GM20000 (cell line): ENCODE measurements at regions not wholly inside any gene's neighbourhood (a gene's known extent, or its start where the extent isn't known, plus 50 kb on each side); places are given as distances from the start of the nearest gene placed in this dataset.

ENCODE experiments used
- DNase-seq: peaks from one replicate; pipeline ENCODE4 v3.0.0; 2012; ENCODE audit warnings: low spot score
- TF ChIP-seq, protein P1 (sequence below): IDR thresholded peaks from 2 replicates; pipeline ENCODE4 v1.5.1; 2012; ENCODE audit warnings: mild to moderate bottlenecking, control low read depth; ENCODE audit errors: extremely low read depth, missing control alignments

- DNase-seq: no peak
- TF ChIP-seq, protein P1, sequence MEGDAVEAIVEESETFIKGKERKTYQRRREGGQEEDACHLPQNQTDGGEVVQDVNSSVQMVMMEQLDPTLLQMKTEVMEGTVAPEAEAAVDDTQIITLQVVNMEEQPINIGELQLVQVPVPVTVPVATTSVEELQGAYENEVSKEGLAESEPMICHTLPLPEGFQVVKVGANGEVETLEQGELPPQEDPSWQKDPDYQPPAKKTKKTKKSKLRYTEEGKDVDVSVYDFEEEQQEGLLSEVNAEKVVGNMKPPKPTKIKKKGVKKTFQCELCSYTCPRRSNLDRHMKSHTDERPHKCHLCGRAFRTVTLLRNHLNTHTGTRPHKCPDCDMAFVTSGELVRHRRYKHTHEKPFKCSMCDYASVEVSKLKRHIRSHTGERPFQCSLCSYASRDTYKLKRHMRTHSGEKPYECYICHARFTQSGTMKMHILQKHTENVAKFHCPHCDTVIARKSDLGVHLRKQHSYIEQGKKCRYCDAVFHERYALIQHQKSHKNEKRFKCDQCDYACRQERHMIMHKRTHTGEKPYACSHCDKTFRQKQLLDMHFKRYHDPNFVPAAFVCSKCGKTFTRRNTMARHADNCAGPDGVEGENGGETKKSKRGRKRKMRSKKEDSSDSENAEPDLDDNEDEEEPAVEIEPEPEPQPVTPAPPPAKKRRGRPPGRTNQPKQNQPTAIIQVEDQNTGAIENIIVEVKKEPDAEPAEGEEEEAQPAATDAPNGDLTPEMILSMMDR: no peak
Measured at GRCh38 chr7:115363916-115364315, 442.0 kb downstream of the MDFIC start.

DNA sequence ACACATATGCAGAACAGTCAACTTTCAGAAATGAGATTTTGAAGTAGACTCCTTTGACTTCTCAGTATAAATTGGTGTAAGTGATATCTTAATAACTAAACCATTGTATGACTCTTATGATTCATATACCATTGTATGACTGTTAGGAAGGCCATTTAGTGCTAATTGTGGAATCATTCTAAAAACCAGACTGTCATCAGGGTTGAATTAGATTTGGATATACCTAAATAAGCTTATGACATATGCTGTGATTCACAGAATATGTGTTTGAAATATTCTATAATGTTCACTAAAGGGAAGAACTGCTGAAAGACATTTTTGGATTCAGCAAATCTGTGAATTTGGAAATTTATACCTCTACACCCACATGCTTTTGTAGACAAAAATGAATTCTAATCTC lies 438.1 kb downstream of the MDFIC start:
- DNase-seq: no peak
- TF ChIP-seq, protein P1: no peak

DNA sequence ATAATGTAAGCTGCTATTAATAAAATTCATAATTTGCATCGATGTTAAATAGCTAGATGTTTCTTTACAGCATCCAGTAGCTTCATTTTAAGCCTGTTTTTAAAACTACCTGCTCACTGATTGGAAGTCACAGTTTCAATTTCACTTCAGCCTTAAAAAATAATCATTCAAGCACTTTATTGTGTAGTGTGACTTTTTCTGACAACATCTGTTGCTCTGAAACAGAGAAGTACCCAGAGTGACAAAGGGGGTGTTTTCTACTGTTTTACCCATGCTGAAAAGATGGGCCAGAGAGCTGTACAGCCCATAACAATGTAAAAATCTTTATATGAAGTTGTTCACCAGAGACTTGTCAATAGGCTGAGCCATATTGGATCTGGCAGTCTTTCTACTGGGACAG lies 437.2 kb downstream of the MDFIC start:
- TF ChIP-seq, protein P1: no peak
- no peak for DNase-seq

- TF ChIP-seq, protein P1: no peak
- no peak for DNase-seq
Measured at GRCh38 chr7:115357703-115357999, 435.8 kb downstream of the MDFIC start.

- no peak for DNase-seq
- TF ChIP-seq, protein P1: no peak
Measured at GRCh38 chr7:115356999-115357702, 435.3 kb downstream of the MDFIC start.

DNA sequence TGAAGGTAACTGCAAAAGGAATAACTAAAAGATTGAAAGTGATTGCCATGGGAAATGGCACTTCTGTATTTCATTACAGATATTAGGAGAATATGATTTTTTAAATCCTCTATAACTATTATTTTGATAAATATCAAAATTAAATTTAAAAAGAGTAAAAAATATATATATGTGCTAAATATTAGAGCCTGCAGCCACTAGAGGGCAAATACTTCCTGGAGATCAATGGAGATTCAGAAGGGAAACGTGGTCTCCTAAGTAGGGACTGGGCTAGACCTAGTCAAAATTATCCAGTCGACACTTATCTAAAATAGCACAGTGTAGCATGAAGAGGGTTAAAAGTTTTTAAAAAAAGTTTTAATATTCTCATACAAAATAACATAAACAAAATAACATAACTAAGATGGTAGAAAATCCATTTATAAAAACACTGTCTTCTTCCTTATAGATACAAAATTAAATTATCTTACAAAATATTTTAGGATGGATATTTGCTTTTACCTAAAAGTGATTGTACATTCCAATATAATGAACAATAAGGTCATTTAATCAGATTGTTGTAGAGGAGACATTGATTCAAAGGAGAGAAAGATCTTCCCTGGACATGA lies 434.3 kb downstream of the MDFIC start:
- TF ChIP-seq, protein P1: peak; percentile 17
- peak; percentile 4 for DNase-seq

DNA sequence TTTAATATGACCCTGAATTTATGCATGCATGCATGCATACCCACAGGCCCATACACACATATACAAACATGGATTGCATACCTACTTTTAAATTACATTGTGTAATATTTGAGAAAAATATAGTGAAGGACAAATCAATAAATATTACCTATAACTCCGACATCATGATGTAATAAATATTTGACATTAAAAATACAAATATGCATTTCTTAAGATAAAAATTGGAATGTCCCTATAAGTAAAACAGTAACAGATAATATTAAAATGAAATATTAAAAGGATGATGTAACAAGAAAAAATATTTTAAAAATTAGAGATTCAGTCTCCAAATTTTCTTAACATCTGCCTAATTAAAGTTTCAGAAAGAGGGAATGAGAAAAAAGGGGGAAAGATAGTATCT lies 433.0 kb downstream of the MDFIC start:
- TF ChIP-seq, protein P1: no peak
- no peak for DNase-seq
